Panc1 (cell line): ENCODE measurements at regions not wholly inside any gene's neighbourhood (a gene's known extent, or its start where the extent isn't known, plus 50 kb on each side); places are given as distances from the start of the nearest gene placed in this dataset.
"Not testable (repeated sequence)": the region's sequence is repeated elsewhere in the genome, so short reads cannot be mapped to it uniquely, and the experiment has no call there.

Experiments
- ATAC-seq: fragments of 200-7000 bp; cut with Tn5 transposase; 2 replicates; pipeline ENCODE4 v1.9.1; 2020; ENCODE audit warnings: mild to moderate bottlenecking, moderate library complexity
- BruUV-seq: library from RNA; stranded (reverse); fragments of 400-500 nt; replicated peaks from 2 replicates; lab custom pipeline; 2021; lab: Mats Ljungman, UMichigan
- CTCF ChIA-PET: fragments of 300-600 bp; sonication (Branson Sonifier 250); formaldehyde crosslinking; loops from one replicate; lab custom pipeline; 2022; ENCODE audit warnings: antibody characterized with exemption; lab: Charles Lee
- POLR2A ChIA-PET: fragments of 300-600 bp; sonication (Branson Sonifier 250); formaldehyde crosslinking; loops from one replicate; lab custom pipeline; 2022; ENCODE audit warnings: antibody characterized with exemption; lab: Charles Lee
- DNase-seq: peaks from one replicate; pipeline ENCODE4 v3.0.0-alpha.2; 2010; ENCODE audit warnings: low read depth, low spot score
- H3K27ac ChIP-seq: 2 replicates; pipeline ENCODE4 v1.5.1; 2011; ENCODE audit warnings: mild to moderate bottlenecking, low read length, inconsistent platforms
- H3K27me3 ChIP-seq: fragments of 200-500 bp; sonication (Bioruptor generic); 2 replicates; pipeline ENCODE4 v1.6.0; 2014; ENCODE audit warnings: low read length, inconsistent platforms; ENCODE audit not compliant: control insufficient read depth, insufficient read depth
- H3K36me3 ChIP-seq: fragments of 200-500 bp; sonication (Bioruptor generic); 2 replicates; pipeline ENCODE4 v1.5.1; 2014; ENCODE audit warnings: inconsistent platforms, mild to moderate bottlenecking, low read length, moderate library complexity; ENCODE audit not compliant: control insufficient read depth, insufficient read depth
- H3K4me1 ChIP-seq: 2 replicates; pipeline ENCODE4 v1.5.1; 2011; ENCODE audit warnings: inconsistent platforms, mild to moderate bottlenecking, low read length, moderate library complexity; ENCODE audit not compliant: control insufficient read depth, insufficient read depth
- H3K4me3 ChIP-seq, 2 experiments: 2 replicates each; pipeline ENCODE4 v1.5.1; 2011 to 2012; ENCODE audit warnings: low read depth in 2 of 2, low read length in 2 of 2, mild to moderate bottlenecking in 2 of 2, inconsistent platforms in 1 of 2, moderate library complexity in 1 of 2
- H3K9me3 ChIP-seq: fragments of 200-500 bp; sonication (Bioruptor generic); 2 replicates; pipeline ENCODE4 v1.5.1; 2014; ENCODE audit warnings: low read depth, mild to moderate bottlenecking, inconsistent platforms, low read length, moderate library complexity; ENCODE audit not compliant: control insufficient read depth, insufficient read depth
- POLR2AphosphoS5 ChIP-seq: IDR thresholded peaks from 2 replicates; pipeline ENCODE4 v1.6.1; 2012; ENCODE audit warnings: mild to moderate bottlenecking, low read depth, low read length, moderate library complexity
- REST ChIP-seq, 2 experiments: IDR thresholded peaks; 2 replicates each; pipeline ENCODE4 v1.6.1; 2011 to 2012; ENCODE audit warnings: low read depth in 2 of 2, control low read depth in 1 of 2, low read length in 1 of 2, mild to moderate bottlenecking in 1 of 2, moderate library complexity in 1 of 2; ENCODE audit not compliant: insufficient read depth in 1 of 2
- SIN3A ChIP-seq: IDR thresholded peaks from 2 replicates; pipeline ENCODE4 v1.6.1; 2012; ENCODE audit warnings: low read depth, mild to moderate bottlenecking, low read length, moderate library complexity, borderline replicate concordance; ENCODE audit not compliant: insufficient read depth
- TCF7L2 ChIP-seq: IDR thresholded peaks from 2 replicates; pipeline ENCODE4 v1.6.1; 2011; ENCODE audit warnings: mild to moderate bottlenecking, low read depth, low read length, inconsistent platforms
- in situ Hi-C: cut with HindIII; loops from 2 replicates; pipeline ENCODE4 v1.10.0; 2016; ENCODE audit warnings: low sequenced_read_pairs, low pct_unique_long_range_greater_than_20kb
- intact Hi-C: fragments of 100-400 bp; cut with micrococcal nuclease; formaldehyde crosslinking; loops from one replicate; pipeline ENCODE4 v1.10.0; 2022; ENCODE audit not compliant: unreplicated experiment
- TF ChIP-seq, protein P1 (sequence below): fragments of 450-650 bp; IDR thresholded peaks from 2 replicates; pipeline ENCODE4 v1.5.1; 2017; ENCODE audit warnings: mild to moderate bottlenecking

DNA sequence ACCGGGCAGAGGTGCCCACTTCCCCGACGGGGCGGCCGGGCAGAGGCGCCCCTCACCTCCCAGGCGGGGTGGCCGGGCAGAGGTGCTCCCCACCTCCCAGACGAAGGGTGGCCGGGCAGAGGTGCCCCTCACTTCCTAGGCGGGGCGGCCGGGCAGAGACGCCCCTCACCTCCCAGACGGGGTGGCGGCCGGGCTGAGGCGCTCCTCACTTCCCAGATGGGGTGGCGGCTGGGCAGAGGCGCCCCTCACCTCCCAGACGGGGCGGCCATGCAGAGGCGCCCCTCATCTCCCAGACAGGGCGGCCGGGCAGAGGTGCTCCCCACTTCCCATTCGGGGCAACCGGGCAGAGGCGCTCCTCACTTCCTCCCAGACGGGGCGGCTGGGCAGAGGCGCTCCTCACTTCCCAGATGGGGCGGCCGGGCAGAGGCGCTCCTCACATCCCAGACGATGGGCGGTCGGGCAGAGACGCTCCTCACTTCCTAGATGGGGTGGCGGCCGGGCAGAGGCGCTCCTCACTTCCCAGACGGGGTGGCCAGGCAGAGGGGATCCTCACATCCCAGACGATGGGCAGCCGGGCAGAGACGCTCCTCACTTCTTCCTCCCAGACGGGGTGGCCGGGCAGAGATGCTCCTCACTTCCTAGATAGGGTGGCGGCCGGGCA, 142.3 kb upstream of the NTRK2 start:
- H3K27me3 ChIP-seq, in situ Hi-C loops: not testable (repeated sequence)

GRCh38 chr9:84535973-84536372, 133.6 kb upstream of the NTRK2 start:
- H3K36me3 ChIP-seq, H3K4me3 ChIP-seq, H3K27me3 ChIP-seq, intact Hi-C loops, H3K27ac ChIP-seq, in situ Hi-C loops, H3K4me1 ChIP-seq, POLR2A ChIA-PET, ATAC-seq, CTCF ChIA-PET, DNase-seq, BruUV-seq, H3K9me3 ChIP-seq: not testable (repeated sequence)

More for the DNA sequence above, 142.3 kb upstream of the NTRK2 start:
- DNase-seq, H3K27ac ChIP-seq, BruUV-seq, CTCF ChIA-PET, H3K4me3 ChIP-seq, intact Hi-C loops, POLR2A ChIA-PET, H3K4me1 ChIP-seq, ATAC-seq, H3K9me3 ChIP-seq, H3K36me3 ChIP-seq: not testable (repeated sequence)

- in situ Hi-C loops (no loop called here), intact Hi-C loops (no loop called here)
- CTCF ChIA-PET = no interaction called here
- H3K27ac ChIP-seq = no peak overlapping the region
- no peaks in the 10 kb centered on the region for H3K9me3 ChIP-seq
- H3K27me3 ChIP-seq = no peaks in the 10 kb centered on the region
- no peak for TF ChIP-seq TCF7L2
- no peak for TF ChIP-seq REST (IDR thresholded peaks at IDR 0.05; ENCODE audit: insufficient read depth in 1 of 2, low read depth in 2 of 2, low read length in 1 of 2)
- POLR2A ChIA-PET = no interaction called here
- ATAC-seq = no peak
- BruUV-seq = no TSS peak
- DNase-seq = no peak
- H3K4me3 ChIP-seq = no peak overlapping the region
- no peaks in the 10 kb centered on the region for H3K36me3 ChIP-seq
- H3K4me1 ChIP-seq = no peaks in the 10 kb centered on the region
Measured at GRCh38 chr9:84538879-84539278, 130.7 kb upstream of the NTRK2 start.

GRCh38 chr9:84542554-84542953, 127.0 kb upstream of the NTRK2 start:
- TF ChIP-seq REST (IDR thresholded peaks at IDR 0.05; ENCODE audit: insufficient read depth in 1 of 2, low read depth in 2 of 2, low read length in 1 of 2) (no peak), TCF7L2 (no peak), POLR2AphosphoS5 (no peak), SIN3A (no peak)
- TF ChIP-seq, protein P1, sequence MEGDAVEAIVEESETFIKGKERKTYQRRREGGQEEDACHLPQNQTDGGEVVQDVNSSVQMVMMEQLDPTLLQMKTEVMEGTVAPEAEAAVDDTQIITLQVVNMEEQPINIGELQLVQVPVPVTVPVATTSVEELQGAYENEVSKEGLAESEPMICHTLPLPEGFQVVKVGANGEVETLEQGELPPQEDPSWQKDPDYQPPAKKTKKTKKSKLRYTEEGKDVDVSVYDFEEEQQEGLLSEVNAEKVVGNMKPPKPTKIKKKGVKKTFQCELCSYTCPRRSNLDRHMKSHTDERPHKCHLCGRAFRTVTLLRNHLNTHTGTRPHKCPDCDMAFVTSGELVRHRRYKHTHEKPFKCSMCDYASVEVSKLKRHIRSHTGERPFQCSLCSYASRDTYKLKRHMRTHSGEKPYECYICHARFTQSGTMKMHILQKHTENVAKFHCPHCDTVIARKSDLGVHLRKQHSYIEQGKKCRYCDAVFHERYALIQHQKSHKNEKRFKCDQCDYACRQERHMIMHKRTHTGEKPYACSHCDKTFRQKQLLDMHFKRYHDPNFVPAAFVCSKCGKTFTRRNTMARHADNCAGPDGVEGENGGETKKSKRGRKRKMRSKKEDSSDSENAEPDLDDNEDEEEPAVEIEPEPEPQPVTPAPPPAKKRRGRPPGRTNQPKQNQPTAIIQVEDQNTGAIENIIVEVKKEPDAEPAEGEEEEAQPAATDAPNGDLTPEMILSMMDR = no peak
- no peaks in the 10 kb centered on the region for H3K4me1 ChIP-seq
- H3K27me3 ChIP-seq = no peaks in the 10 kb centered on the region
- BruUV-seq = no TSS peak
- no peak overlapping the region for H3K4me3 ChIP-seq
- CTCF ChIA-PET = no interaction called here
- no peak overlapping the region for H3K27ac ChIP-seq
- in situ Hi-C loops = no loop called here
- DNase-seq (no peak), ATAC-seq (no peak)
- no peaks in the 10 kb centered on the region for H3K36me3 ChIP-seq
- intact Hi-C loops = no loop called here
- H3K9me3 ChIP-seq = no peaks in the 10 kb centered on the region
- POLR2A ChIA-PET = no interaction called here
